ENCODE measurements at regions not wholly inside any gene's neighbourhood (a gene's known extent, or its start where the extent isn't known, plus 50 kb on each side); places are given as distances from the start of the nearest gene placed in this dataset.

- no peak for DNase-seq (ENCODE audit: low read depth)
- no peak for TF ChIP-seq CTCF (IDR thresholded peaks at IDR 0.05; ENCODE audit: control insufficient read depth, insufficient read depth, low read depth, low read length, missing control alignments)
- no peak overlapping the region for H3K4me3 ChIP-seq (ENCODE audit: control insufficient read depth, low read depth, low read length)
These were observed 321.5 kb upstream of the TANK start for GRCh38 chr2:160838691-160839090.

GRCh38 chr2:160842286-160842685 is 317.9 kb upstream of the TANK start:
- no peak for DNase-seq (ENCODE audit: low read depth)
- no peak overlapping the region for H3K4me3 ChIP-seq (ENCODE audit: control insufficient read depth, low read depth, low read length)
- TF ChIP-seq CTCF (IDR thresholded peaks at IDR 0.05; ENCODE audit: control insufficient read depth, insufficient read depth, low read depth, low read length, missing control alignments), result no peak

GRCh38 chr2:160859096-160859495 is 301.1 kb upstream of the TANK start:
- no peak overlapping the region for H3K4me3 ChIP-seq (ENCODE audit: control insufficient read depth, low read depth, low read length)
- no peak for DNase-seq (ENCODE audit: low read depth)
- TF ChIP-seq CTCF (IDR thresholded peaks at IDR 0.05; ENCODE audit: control insufficient read depth, insufficient read depth, low read depth, low read length, missing control alignments), result no peak

GRCh38 chr2:160862226-160862625 is 298.0 kb upstream of the TANK start:
- no peak for TF ChIP-seq CTCF (IDR thresholded peaks at IDR 0.05; ENCODE audit: control insufficient read depth, insufficient read depth, low read depth, low read length, missing control alignments)
- DNase-seq (ENCODE audit: low read depth), result no peak
- no peak overlapping the region for H3K4me3 ChIP-seq (ENCODE audit: control insufficient read depth, low read depth, low read length)

- no peak for DNase-seq (ENCODE audit: low read depth)
- H3K4me3 ChIP-seq (ENCODE audit: control insufficient read depth, low read depth, low read length), result no peak overlapping the region
- no peak for TF ChIP-seq CTCF (IDR thresholded peaks at IDR 0.05; ENCODE audit: control insufficient read depth, insufficient read depth, low read depth, low read length, missing control alignments)
These were observed 291.3 kb upstream of the TANK start for GRCh38 chr2:160868891-160869290.

GRCh38 chr2:160869411-160869810 is 290.8 kb upstream of the TANK start:
- peak; percentile 94 for DNase-seq (ENCODE audit: low read depth)
- TF ChIP-seq CTCF (IDR thresholded peaks at IDR 0.05; ENCODE audit: control insufficient read depth, insufficient read depth, low read depth, low read length, missing control alignments), result no peak
- no peak overlapping the region for H3K4me3 ChIP-seq (ENCODE audit: control insufficient read depth, low read depth, low read length)

All from AG09309 (cell line).